PC-3 (cell line): ENCODE measurements at regions not wholly inside any gene's neighbourhood (a gene's known extent, or its start where the extent isn't known, plus 50 kb on each side); places are given as distances from the start of the nearest gene placed in this dataset.

Experiments
- CTCF ChIP-seq: fragments of 300-600 bp; sonication (generic); conservative IDR thresholded peaks from 2 replicates; pipeline ENCODE4 v1.5.1; 2017; ENCODE audit warnings: antibody characterized with exemption, low read depth, mild to moderate bottlenecking, low read length
- EZH2 ChIP-seq: fragments of 300-600 bp; sonication (generic); IDR thresholded peaks from one replicate; pipeline ENCODE4 v1.6.1; 2017; ENCODE audit warnings: antibody characterized with exemption, mild to moderate bottlenecking, low read length; ENCODE audit not compliant: unreplicated experiment
- EZH2phosphoT487 ChIP-seq: fragments of 300-600 bp; sonication (generic); IDR thresholded peaks from 2 replicates; pipeline ENCODE4 v1.6.1; 2018; ENCODE audit warnings: mild to moderate bottlenecking, antibody characterized with exemption, low read length, borderline replicate concordance

GRCh38 chr16:51710186-51710585 is 559.1 kb upstream of the SALL1 start:
- TF ChIP-seq EZH2phosphoT487 = no peak
- TF ChIP-seq CTCF = no peak
- TF ChIP-seq EZH2 = no peak
